Right cardiac atrium (tissue), 5 donors: ENCODE measurements at regions not wholly inside any gene's neighbourhood (a gene's known extent, or its start where the extent isn't known, plus 50 kb on each side); places are given as distances from the start of the nearest gene placed in this dataset.
"Not testable (repeated sequence)": the region's sequence is repeated elsewhere in the genome, so short reads cannot be mapped to it uniquely, and the experiment has no call there.

Experiments used
- ATAC-seq, 2 donors: fragments of 200-7000 bp; cut with Tn5 transposase; one replicate each; pipeline versions ENCODE4 v1.8.0 to v1.9.1; 2020; ENCODE audit warnings: moderate library complexity in 2 of 2, mild to moderate bottlenecking in 1 of 2
- DNase-seq, 3 donors: peaks; one replicate each; pipeline ENCODE4 v3.0.0-alpha.2; 2020
- H3K27ac ChIP-seq: one replicate; pipeline ENCODE4 v1.5.1; 2013; ENCODE audit warnings: mild to moderate bottlenecking, low read length, control low read depth, moderate library complexity
- H3K27me3 ChIP-seq: one replicate; pipeline ENCODE4 v1.6.1; 2013; ENCODE audit not compliant: control insufficient read depth, insufficient read depth
- H3K4me1 ChIP-seq: one replicate; pipeline ENCODE4 v1.6.1; 2013; ENCODE audit warnings: low read length; ENCODE audit not compliant: control insufficient read depth, insufficient read depth
- H3K4me3 ChIP-seq: one replicate; pipeline ENCODE4 v1.5.1; 2013; ENCODE audit warnings: low read length, control low read depth
- H3K9me3 ChIP-seq: one replicate; pipeline ENCODE4 v1.6.1; 2013; ENCODE audit warnings: low read length; ENCODE audit not compliant: control insufficient read depth
- WGBS: extraction: QIAGEN DNeasy Blood & Tissue Kit; methylation state at CpG from one replicate; pipeline ENCODE4 v1.1.7; 2013; 5-methylcytosine and 5-hydroxymethylcytosine counted together
- intact Hi-C, 4 donors: fragments of 100-400 bp; cut with DNase I; formaldehyde crosslinking; loops; one replicate each; pipeline versions ENCODE4 v1.11.0 to v1.14.0; 2022 to 2023
- donor health status: healthy with polysubstance abuse.
- donor health status: DM: no; HTN: yes; CAD: no.
- donor health status: DM: no; HTN: no; CAD: no.
- donor health status: DM: no; HTN: yes; CAD: no; lungs with severe emphysema.
- donor health status: DM: yes; HTN: yes; CAD: no.

GRCh38 chr10:71107117-71107516 lies 105.3 kb upstream of the UNC5B start:
- ATAC-seq, H3K4me1 ChIP-seq, DNase-seq, H3K4me3 ChIP-seq, intact Hi-C loops, H3K9me3 ChIP-seq, H3K27me3 ChIP-seq, H3K27ac ChIP-seq: not testable (repeated sequence)
- WGBS: 91% methylated on average over 7 of the region's 7 CpGs

- intact Hi-C loops: not testable (repeated sequence)
Observed at GRCh38 chr10:71108042-71108441, 104.3 kb upstream of the UNC5B start.

GRCh38 chr10:71112138-71112785 lies 100.1 kb upstream of the UNC5B start:
- ATAC-seq (no peak), DNase-seq (no peak)
- intact Hi-C loops: no loop called here
- Histone ChIP-seq H3K27ac (no peak overlapping the region), H3K9me3 (peaks cover 9% of the 10 kb centered on the region), H3K4me1 (no peaks in the 10 kb centered on the region), H3K27me3 (no peaks in the 10 kb centered on the region), H3K4me3 (no peak overlapping the region)
- 60% methylated on average over 2 of the region's 2 CpGs for WGBS

More at GRCh38 chr10:71108042-71108441, 104.3 kb upstream of the UNC5B start:
- not testable (repeated sequence) for H3K27ac ChIP-seq, H3K27me3 ChIP-seq, H3K4me3 ChIP-seq, DNase-seq, H3K4me1 ChIP-seq, H3K9me3 ChIP-seq, ATAC-seq
- 67% methylated on average over 1 of the region's 1 CpG for WGBS

GRCh38 chr10:71116426-71116825 lies 95.9 kb upstream of the UNC5B start:
- ATAC-seq (no peak), DNase-seq (no peak)
- Histone ChIP-seq H3K27me3 (no peaks in the 10 kb centered on the region), H3K4me1 (no peaks in the 10 kb centered on the region), H3K27ac (no peak overlapping the region), H3K4me3 (no peak overlapping the region), H3K9me3 (peaks cover 10% of the 10 kb centered on the region)
- intact Hi-C loops: no loop called here
- WGBS: 65% methylated on average over 1 of the region's 1 CpG

- DNase-seq, H3K27me3 ChIP-seq, intact Hi-C loops, H3K4me1 ChIP-seq, H3K27ac ChIP-seq, ATAC-seq, H3K4me3 ChIP-seq: not testable (repeated sequence)
- peaks cover 10% of the 10 kb centered on the region for H3K9me3 ChIP-seq
- WGBS: 67% methylated on average over 4 of the region's 4 CpGs
Observed at GRCh38 chr10:71117589-71117988, 94.8 kb upstream of the UNC5B start.

DNA sequence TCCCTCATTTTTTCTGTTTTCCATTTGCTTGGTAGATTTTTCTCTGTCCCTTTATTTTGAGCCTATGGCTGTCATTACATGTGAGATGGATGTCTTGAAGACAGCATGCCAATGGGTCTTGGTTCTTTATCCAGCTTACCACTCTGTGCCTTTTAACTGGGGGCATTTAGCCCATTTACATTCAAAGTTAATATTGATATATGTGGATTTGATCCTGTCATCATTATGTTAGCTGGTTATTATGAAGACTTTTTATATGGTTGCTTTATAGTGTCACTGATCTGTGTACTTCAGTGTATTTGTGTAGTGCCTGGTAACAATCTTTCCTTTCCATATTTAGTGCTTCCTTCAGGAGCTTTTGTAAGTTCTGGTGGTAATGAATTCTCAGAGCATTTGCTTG lies 89.3 kb upstream of the UNC5B start:
- ATAC-seq (no peak), DNase-seq (no peak)
- H3K4me1 ChIP-seq: no peaks in the 10 kb centered on the region
- no peaks in the 10 kb centered on the region for H3K9me3 ChIP-seq
- no peaks in the 10 kb centered on the region for H3K27me3 ChIP-seq
- H3K4me3 ChIP-seq: no peak overlapping the region
- no peak overlapping the region for H3K27ac ChIP-seq
- intact Hi-C loops: no loop called here

DNA sequence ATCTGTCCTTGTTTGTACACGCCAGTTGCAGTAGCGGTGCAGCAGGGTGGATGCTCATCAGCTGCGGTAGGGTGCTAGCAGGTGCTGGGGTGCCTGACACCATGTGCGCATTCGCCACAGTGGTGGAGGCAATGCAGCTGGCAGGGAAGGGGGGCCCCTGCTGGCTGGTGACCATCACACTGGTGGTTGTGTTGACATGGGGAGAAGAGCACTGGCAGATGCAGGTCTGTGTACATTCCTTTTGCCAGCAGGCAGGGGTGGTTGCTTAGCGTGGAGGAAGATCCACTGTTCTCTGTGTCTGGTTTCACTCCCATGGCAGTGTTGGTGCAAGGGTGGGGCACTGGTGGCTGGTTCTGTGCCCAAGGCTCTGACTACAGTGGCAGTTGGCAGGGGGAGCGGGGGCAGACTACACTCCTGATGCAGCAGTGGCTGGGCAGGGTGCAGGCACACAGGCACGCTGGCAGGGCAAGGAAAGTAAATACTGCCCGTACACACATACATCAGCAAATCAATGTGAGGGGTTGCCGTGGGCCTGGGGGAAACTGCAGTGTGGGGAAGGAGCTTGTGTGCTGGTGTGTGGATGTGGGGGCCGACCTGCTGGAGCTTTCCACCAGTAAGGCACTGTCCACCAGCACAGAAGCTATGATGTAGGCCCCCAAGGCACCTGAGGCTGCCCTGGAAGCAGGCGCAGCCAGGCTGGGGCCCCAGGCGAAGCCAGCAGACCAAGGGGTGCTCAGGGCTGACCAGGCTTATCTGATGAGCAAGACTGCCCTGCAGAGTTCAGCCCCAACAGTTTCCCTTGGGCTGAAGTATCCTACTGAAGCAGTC lies 87.2 kb upstream of the UNC5B start:
- 86% methylated on average over 13 of the region's 13 CpGs for WGBS
- no peak for DNase-seq
- Histone ChIP-seq H3K9me3 (no peaks in the 10 kb centered on the region), H3K4me3 (no peak overlapping the region), H3K27ac (no peak overlapping the region), H3K27me3 (no peaks in the 10 kb centered on the region), H3K4me1 (no peaks in the 10 kb centered on the region)
- intact Hi-C loops: no loop called here
- no peak for ATAC-seq

DNA sequence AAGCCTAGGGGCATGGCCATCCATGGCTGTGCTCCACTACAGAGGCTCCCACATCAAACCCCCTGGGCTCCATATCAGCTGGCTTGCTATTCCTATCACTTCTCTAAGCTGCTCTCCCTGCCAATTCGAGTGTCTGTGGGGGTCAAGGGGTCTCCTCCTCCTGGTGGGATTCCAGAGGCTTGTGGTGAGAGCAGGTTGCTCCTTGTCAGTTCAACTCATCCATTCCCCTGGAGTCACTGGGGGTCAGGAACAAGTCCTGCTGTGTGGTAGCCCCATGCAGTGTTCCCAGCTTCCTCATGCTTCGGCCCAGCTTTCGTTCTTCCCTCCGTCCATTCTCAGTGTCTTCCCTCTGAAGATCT lies 86.6 kb upstream of the UNC5B start:
- 72% methylated on average over 4 of the region's 4 CpGs for WGBS
- no peaks in the 10 kb centered on the region for H3K9me3 ChIP-seq
- H3K27me3 ChIP-seq: no peaks in the 10 kb centered on the region
- no peak for DNase-seq
- H3K27ac ChIP-seq: no peak overlapping the region
- no peak overlapping the region for H3K4me3 ChIP-seq
- intact Hi-C loops: no loop called here
- H3K4me1 ChIP-seq: no peaks in the 10 kb centered on the region
- no peak for ATAC-seq

DNA sequence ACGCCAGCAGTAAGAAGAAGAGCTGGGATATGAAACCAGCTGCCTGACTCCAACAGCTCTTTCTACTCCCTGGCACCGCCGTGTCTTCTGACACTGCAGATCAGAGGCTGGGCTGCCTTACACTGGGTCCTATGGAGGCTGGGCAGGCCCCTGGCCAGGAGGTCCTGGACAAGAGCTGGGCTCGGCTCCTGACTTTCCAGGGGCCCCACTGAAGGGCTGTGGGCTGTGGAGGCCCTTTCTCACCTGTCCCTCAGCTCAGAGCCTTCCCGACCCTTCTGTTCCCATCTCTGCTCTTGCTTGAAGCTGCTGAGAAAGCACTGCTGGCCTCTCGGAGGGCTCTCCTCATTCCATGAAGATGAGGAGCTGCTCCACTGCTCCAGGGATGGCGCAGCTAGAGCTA lies 85.9 kb upstream of the UNC5B start:
- intact Hi-C loops: no loop called here
- 89% methylated on average over 7 of the region's 7 CpGs for WGBS

GRCh38 chr10:71127104-71127503 lies 85.3 kb upstream of the UNC5B start:
- 94% methylated on average over 5 of the region's 5 CpGs for WGBS
- DNase-seq (no peak), ATAC-seq (no peak)
- no peaks in the 10 kb centered on the region for H3K9me3 ChIP-seq
- no peak overlapping the region for H3K4me3 ChIP-seq
- no peaks in the 10 kb centered on the region for H3K4me1 ChIP-seq
- H3K27ac ChIP-seq: no peak overlapping the region
- no peaks in the 10 kb centered on the region for H3K27me3 ChIP-seq
- intact Hi-C loops: no loop called here

More for the DNA sequence above, 85.9 kb upstream of the UNC5B start:
- no peaks in the 10 kb centered on the region for H3K27me3 ChIP-seq
- no peak overlapping the region for H3K4me3 ChIP-seq
- DNase-seq (no peak), ATAC-seq (no peak)
- H3K27ac ChIP-seq: no peak overlapping the region
- H3K9me3 ChIP-seq: no peaks in the 10 kb centered on the region
- H3K4me1 ChIP-seq: no peaks in the 10 kb centered on the region

DNA sequence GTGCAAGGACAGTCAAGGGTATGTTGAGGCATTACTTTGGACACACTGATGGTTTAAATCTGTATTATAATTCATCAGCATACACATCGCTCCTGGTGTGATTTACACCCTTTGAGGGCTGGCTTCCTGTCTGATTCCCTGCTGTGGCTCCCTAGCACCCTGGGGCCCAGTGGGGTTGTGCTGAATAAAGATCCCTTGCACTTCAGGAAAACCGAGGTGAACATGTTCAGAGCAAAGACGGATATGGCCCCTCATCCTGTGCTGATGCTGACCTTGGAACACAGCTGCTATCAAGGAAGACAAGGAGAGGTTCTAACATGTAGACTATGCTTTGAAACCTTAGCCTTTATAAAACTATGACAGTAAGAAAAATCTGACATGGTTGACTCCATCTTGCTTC lies 84.6 kb upstream of the UNC5B start:
- no peaks in the 10 kb centered on the region for H3K27me3 ChIP-seq
- WGBS: 84% methylated on average over 3 of the region's 3 CpGs
- DNase-seq (no peak), ATAC-seq (no peak)
- no peak overlapping the region for H3K27ac ChIP-seq
- no peaks in the 10 kb centered on the region for H3K9me3 ChIP-seq
- no peaks in the 10 kb centered on the region for H3K4me1 ChIP-seq
- no peak overlapping the region for H3K4me3 ChIP-seq
- intact Hi-C loops: no loop called here
